ENCODE measurements at regions not wholly inside any gene's neighbourhood (a gene's known extent, or its start where the extent isn't known, plus 50 kb on each side); places are given as distances from the start of the nearest gene placed in this dataset.
A peak's percentile ranks its signal among the peaks of the same experiment; 100 is the strongest.

- peak in 1 of 3 experiments; percentile 40 for TF ChIP-seq CTCF (IDR thresholded peaks at IDR 0.05)
- no peak for TF ChIP-seq POLR2A (IDR thresholded peaks at IDR 0.05; ENCODE audit: low read depth)
- peak in 1 of 2 donors; percentile 15 for TF ChIP-seq POLR2AphosphoS5 (IDR thresholded peaks at IDR 0.05)
Observed at GRCh38 chr15:72845981-72846383, 62.4 kb upstream of the ADPGK start.
